Fibroblast of peridontal ligament (primary cell): ENCODE measurements at regions not wholly inside any gene's neighbourhood (a gene's known extent, or its start where the extent isn't known, plus 50 kb on each side); places are given as distances from the start of the nearest gene placed in this dataset.
A peak's percentile ranks its signal among the peaks of the same experiment; 100 is the strongest.
"Not testable (repeated sequence)": the region's sequence is repeated elsewhere in the genome, so short reads cannot be mapped to it uniquely, and the experiment has no call there.

Source experiments
- DNase-seq: peaks from one replicate; pipeline ENCODE4 v3.0.0-alpha.2; 2010; ENCODE audit errors: extremely low read depth

DNA sequence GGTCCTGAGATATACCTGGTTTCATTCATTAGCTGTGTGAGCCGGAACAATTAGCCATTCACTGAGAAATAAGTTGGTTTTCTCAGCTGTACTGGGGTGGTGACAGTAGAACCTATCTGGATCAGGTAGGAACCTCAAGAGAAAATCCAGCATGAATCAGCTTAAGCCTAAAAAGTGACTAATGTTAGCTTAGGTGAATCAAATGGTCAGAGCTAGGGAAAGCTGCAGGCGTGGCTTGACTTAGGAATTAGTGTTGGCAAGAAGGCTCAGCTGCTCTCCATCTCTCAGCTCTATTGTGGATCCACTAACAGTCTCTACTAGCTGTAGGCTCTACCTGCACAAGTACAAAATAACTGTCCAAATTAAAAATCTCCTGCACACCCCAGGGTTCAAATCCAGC lies 1025.5 kb downstream of the RAB28 start:
- DNase-seq = no peak

DNA sequence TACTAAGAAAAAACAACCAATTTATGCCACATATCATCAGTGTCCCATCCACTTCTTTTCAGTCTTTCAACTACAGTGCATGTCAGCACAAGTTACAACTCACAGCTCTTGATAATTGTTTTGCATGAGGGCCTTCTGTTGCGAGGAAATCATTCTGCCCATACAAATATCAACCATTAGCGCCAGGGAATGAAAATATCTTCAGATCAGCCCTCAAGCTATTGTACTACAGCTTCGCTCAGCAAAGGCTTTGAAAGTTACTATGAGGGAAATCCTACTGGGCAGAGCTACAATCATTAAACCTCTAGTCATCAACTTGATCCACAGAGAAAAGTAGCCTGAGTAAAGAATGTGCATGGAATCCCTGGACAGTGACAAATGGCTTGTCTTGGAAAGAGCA lies 1023.6 kb upstream of the HS3ST1 start:
- DNase-seq = no peak

DNA sequence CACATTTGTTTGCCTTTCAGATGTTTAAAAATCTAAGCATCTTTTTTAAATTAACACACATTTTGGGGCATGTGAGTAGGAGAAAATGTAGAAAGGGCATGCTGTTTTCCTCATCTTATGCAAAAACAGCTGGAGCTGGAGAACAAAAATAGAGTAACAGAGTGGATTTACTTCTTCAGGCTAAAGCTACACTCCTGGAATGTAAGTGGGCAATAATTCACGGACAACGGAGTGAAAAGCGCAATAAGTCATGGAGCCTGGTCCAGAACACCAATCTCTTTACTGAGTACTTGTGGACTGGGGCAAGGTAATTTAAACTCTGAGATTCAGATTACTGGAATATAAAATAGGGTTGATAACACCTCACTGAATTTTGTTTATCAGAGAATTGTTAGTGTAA lies 1018.8 kb upstream of the HS3ST1 start:
- DNase-seq = no peak

DNA sequence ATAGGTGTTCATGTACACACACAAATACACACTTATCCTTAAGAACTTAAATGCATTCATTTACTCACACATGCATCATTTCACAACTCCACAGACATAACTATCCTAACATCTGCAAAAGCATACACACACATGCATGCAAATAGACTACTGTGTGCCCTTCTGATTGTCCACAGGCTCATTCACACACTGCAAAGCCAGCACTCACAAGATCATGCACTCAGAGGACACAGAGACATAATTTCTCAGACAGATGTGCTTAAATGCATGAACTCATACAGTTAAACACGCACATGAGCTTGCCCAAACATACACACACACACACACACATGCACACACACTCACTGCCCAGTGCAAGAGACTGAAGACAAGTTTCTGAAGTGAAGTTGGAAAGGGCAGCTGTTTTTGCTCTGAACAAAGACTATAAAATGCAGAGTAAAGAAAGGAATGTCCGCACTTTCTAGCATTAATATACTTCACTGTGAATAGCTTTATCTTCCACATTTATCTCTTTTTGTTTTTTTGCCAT lies 1018.0 kb upstream of the HS3ST1 start:
- no peak for DNase-seq

DNA sequence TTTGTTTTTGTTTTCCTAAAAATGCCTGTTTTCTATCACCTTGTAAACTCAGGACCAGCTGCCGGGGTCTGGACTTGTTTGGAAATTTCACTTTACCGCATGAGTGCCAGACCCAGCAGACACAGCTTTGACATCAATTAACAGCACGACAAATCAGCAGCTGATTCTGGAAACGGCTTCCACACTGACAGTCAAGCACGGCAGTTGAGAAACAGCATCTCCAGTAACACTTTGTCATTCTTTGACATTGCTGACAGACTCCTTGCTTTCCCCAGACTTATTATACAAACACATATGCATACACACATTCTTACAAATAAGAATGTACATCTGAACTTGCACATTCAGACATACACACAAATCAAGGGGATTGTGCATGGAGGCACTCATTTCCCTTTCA lies 1017.6 kb upstream of the HS3ST1 start:
- DNase-seq = no peak

DNA sequence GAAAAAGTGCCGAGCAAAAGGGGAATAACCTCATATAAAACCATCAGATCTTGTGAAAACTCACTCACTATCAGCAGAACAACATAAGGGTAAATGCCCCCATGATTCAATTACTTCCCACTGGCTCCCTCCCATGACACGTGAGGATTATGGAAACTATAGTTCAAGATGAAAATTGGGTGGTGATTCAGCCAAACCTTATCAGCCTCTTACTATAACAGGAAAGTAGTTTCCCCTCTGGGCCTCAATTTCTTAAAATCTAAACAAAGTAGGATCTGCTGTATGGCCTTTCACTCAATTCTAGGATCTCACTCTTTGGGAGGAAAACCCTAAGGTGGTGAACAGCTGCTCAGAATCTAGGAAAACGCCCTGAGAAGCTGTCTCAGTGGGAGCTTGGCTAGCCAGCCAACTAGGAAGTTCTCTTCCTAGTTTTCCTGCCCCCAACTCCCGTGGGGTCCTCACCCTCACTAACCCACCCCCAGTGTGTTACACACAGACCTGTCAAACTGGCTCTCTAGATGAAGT lies 1017.1 kb upstream of the HS3ST1 start:
- DNase-seq = no peak

DNA sequence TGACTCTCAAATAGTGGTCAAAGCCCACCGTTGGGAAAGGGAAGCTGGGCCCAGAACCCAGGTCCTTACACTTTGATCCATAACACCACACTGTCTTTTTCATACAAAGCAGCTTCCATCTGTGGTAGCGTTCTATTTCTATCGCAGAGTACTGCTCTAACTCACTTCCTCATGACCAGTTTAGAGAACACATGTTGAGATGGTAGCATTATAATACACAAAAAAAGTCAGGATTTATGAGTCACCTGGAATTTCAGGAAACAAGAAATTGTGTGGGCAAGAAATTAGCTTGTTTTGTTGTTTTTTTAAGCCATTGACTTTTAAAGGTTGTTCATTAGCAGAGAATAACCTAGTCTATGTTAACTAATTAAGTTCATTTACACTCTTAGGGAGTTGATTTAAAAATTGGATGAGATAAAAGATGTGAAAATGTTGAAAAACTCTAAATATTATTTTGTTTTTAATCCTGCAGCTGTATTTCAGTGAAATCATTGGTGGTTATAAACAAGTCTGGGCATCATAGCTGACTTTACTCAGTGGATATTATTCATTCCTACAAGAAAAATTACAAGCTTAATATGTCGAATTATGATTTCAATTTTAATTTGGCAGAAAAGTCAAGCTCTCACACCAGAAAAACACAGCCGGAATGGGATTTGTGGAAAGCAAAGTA lies 1011.1 kb upstream of the HS3ST1 start:
- DNase-seq = no peak

DNA sequence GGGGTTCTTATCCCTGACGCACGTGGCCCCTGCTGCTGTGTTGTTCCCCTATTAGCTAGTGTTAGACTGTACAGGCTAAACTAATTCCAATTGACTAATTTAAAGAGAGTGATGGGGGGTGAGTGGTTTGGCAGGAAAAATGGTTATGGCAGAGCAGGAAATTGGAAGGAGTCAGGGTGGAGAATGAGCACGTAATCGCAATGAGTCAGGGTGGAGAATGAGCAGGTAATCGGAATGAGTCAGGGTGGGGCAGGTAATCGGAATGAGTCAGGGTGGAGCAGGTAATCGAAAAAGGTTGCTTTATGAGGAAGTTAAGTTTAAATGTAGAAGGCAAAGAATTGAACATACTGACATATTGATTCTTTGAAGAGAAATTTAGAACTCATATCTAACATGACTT lies 1002.6 kb upstream of the HS3ST1 start:
- DNase-seq = not testable (repeated sequence)

DNA sequence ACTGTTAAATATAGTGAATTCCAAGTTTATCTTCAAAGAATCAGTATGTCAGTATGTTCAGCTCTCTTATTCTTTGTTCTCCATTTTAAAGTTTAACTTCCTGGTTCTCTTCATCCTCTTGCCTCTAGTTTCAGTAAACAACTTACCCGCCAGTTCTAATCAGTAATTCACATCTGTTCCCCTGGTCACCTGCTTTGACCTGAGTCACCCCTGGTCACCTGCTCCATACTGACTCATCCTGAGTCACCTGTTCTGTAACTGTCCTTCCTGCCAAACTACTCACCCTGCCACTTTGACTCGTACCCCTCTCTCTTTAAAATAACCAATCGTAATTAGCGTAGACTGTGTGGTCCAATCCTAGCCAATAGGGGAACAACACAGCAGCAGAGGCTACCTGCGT lies 992.7 kb upstream of the HS3ST1 start:
- DNase-seq = no peak

DNA sequence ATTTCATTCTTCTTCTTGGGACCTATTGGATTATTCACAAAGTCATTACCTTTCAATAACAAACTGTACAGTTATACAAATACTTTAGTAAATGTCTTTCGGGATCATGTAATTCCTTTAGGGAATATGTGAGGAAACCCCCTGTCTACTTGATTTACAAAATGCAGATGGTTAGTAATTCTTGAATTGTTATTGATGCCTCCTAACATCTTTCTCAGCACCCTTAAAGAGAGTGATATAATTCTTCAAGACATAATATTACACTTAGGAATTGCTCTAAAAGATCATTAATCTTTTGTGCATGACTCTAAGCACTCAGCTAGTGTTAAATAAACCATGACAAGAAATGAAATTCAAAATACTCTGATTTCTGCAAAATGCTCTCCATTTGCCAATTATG lies 988.1 kb upstream of the HS3ST1 start:
- no peak for DNase-seq

DNA sequence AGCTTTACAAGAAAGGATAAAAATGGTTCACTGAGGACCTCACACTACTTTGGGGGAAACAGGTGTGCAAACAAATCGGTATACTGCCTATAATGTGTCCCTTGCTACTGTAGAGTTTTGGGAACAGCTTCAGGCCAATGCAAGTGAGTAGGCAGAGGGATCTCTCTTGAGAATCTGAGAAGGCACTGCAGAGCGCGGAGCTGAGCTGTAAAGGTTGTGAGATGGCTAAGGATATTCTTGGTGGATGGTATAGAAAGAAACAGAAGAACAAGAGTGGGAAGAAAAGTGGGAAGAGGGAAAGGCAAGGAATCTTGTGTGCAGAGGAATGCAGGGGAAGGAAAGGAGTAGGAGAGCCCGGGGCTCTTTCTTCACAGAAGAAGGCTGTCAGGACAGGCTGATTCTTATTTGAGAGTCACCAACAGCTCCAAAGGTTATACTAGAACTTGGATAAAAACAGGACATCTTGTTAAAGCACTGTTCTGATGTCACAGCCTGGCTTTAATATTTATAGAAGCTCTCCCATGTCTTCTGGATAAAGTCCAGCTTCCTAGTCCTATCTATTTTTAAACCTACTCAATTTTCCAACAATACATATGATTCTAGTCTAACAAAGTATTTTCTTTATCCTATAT lies 985.6 kb upstream of the HS3ST1 start:
- DNase-seq = no peak

DNA sequence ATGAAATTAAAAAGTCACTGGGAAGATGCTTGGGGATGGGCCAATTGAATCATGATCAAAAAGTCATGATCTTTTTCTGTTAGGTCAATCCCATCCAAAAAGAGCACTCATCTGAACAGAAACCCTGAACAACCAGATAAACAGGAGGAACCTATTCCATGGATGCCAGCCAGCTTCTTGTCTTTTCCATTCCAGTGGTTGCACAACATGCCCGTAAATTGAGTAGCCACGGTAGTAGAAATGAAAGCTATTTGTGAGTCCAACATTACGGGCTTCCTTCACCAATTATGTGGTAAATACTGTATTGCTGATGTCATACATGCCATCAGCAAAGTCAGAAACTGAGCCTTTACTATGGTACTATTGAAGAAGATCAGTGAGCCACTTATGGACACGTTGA lies 982.4 kb upstream of the HS3ST1 start:
- peak; percentile 11 for DNase-seq

DNA sequence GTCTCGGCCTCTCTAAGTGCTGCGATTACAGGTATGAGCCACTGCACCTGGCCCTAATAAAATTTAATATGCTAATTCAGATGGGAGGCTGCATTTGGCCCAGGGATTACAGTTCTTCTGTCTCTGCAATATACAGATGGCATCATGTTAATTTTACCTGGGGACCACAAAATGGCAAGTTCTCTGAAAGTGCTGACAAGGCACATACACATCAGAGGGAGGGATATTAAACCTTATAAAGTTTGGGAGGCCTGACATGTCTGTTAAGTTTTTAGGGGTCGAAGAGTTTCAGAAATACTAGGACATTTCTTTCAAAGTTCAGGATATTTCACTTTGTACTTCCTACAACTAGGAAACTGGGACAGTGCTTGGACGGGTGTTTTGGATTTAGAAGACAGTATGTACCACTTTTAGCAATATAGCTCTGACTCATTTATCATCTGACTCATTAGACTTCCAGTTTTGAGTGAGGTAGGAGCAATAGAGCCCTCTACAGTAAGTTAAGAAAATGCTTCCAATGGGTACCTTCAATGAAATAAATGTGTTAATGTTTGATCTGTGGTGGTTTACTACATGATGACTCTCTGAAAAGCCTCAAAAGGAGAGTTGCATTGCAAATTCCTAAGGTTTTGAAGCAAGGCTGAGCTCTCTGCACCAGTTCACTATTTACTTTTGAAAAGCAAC lies 981.0 kb upstream of the HS3ST1 start:
- peak; percentile 18 for DNase-seq

DNA sequence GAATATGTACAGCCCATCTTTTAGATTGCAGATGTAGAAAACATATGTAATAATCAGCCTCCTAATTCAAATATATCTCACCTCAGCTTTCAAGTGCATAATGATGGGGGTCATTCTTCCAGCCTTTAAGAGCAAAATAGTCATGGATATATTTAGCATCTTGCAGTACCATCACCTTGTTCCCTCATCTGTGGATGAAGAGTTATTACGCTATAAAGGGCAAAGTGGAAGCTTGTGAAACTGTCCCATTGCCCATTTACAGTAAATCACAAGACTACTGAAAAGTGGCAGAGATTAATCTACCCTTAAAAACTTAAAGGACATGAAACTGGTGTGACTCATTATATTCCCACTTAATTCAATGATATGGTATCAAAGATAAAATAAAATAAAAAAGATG lies 979.7 kb upstream of the HS3ST1 start:
- no peak for DNase-seq

DNA sequence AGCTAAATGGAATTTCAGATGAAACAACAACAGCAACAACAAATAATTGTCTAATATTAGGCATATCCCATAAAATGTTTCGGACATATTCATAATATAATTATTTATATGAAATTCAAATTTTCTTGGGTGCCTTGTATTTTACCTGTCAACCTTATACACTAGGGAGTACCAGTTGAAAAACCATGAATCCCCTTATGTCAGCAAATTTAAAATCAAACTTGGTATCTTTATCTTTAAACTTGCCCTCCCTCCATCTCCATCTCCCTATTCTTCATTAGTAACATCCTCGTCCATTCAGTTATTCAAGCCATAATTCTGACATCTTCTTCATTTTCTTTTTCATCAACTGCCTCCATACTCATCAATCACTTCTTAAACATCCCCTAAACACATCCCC lies 974.5 kb upstream of the HS3ST1 start:
- no peak for DNase-seq

DNA sequence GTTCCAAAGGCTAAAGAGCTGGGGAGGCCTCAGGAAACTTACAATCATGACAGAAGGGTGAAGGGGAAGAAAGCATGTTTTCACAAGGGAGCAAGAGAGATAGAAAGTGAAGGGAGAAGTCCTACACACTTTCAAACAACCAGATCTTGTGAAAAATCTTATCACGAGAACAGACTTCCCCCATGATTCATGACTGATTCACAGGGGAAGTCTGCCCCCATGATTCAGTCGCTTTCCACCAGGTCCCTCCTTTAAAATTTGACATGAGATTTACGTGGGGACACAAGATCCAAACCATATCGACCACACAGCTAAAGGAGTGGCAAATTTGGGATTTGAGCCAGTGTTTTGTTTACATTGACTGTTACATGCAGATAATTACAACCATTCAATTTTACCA lies 971.1 kb upstream of the HS3ST1 start:
- no peak for DNase-seq

DNA sequence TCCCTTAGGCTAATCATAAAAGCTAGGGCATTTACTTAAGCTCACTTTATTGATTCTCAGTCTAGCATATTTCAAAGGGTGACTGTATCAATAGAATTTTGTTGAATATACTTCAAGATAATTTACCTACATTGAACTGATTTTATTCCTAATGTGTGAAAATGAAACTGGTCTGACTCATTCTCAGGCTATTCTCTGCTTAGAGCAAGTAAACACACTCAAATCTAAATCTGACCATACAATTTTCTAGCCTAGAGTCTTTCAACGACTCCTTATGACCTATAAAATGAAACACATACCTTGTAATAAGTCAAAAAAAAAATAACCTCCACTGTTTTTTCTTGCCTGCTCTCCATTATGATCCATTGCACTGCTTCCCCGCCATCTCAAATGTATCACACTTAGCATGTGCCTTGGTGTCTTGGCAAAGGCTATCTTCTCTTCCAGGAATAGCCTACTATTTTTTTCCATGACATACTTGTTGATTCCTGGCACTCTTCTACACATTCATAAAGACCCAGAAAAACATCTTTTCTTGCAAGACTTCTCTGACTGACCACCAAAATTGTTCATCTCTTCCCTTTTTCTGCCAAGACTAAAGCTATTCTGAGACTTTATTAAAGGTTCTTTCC lies 965.1 kb upstream of the HS3ST1 start:
- no peak for DNase-seq

DNA sequence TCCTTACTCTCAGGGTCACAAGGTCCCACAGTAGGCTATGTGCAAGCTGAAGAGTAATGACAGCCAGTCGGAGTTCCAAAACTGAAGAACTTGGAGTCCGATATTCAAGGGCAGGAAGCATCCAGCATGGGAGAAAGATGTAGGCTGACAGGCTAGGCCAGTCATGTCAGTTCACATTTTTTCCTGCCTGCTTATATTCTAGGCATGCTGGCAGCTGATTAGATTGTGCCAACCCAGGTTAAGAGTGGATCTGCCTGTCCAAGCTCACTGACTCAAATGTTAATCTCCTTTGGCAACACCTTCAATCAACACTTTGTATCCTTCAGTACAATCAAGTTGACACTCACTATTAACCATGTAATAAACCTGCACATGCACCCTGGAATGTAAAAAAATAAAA lies 960.9 kb upstream of the HS3ST1 start:
- DNase-seq = no peak

DNA sequence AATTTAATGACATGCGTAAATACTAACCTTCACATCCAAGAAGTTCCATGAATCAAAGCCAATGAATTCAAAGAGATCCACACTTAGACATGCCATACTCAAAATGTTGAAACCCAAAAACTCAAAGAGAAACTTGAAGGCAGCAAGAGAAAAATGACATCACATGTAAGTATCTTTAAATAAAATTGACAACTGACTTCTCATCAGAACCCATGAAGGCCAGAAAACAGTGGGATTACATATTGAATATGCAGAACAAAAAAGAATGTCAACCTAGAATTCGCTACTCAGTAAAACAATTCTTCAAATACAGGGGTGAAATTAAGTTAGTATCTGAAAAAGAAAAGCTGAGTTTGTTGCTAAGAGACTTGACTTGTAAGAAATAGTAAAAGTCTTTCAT lies 953.9 kb upstream of the HS3ST1 start:
- no peak for DNase-seq

DNA sequence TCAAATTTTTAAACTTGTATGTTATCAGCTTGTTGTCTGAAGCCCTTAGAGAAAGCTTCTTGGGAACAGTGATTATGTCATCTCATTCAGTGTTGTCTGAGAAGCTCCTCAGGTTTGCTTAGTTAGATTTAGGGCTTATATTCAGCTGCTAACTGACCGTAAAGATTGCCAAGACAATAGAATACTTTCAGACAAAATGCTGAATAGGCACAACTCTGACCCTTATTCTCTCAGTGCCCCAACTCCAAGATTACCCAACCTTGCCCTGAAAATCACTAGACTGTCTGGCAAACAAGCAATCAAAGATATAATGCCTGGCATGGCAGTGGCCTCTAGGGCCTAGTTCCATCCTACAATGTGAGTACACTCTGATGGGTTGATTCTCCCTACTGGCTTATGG lies 950.5 kb upstream of the HS3ST1 start:
- DNase-seq = no peak

DNA sequence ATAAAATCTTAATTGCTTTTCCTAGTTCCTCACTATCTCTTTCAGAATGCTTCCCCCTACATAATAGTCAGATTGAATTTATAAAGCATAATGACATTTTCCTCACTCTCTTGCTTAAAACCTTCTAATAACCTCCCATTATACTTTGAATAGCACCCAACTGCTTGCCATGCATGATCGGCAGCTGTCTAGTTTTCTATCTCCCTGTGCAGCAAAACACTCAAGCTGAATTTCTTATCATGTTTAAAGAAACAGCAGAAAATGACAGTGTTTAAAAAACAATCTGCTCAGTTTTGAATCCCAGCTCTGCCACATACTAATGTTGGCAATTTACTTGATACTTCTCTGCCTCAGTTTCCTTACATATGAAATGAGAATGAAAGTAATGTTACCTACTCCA lies 947.1 kb upstream of the HS3ST1 start:
- no peak for DNase-seq

DNA sequence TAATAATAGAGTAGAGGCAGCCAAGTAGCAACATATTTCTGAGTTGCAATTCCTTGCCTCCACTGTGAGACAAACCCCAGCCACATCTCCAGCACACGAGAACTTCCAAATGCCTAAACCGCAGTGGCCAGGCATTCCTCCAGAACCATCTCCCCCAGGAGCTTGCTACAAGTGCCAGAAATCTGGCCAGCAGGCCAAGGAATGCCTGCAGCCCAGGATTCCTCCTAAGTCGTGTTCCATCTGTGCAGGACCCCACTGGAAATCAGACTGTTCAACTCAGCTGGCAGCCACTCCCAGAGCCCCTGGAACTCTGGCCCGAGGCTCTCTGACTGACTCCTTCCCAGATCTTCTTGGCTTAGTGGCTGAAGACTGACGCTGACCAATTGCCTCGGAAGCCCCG lies 937.2 kb upstream of the HS3ST1 start:
- DNase-seq = not testable (repeated sequence)
